ENCODE measurements at regions not wholly inside any gene's neighbourhood (a gene's known extent, or its start where the extent isn't known, plus 50 kb on each side); places are given as distances from the start of the nearest gene placed in this dataset.
"Not testable (repeated sequence)": the region's sequence is repeated elsewhere in the genome, so short reads cannot be mapped to it uniquely, and the experiment has no call there.

DNA sequence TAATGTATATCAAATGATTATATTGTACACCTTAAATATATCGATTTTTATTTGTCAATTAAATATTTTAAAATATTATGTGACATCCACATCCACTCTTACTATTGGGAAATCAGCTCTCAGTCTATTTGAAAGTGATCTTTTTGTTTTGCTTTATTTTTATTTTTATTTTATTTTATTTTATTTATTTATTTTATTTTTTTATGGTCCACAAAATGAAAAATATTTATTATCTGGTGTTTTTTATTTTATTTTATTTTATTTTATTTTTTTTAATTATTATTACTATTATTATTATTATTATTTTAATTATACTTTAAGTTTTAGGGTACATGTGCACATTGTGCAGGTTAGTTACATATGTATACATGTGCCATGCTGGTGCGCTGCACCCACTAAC lies 533.5 kb upstream of the ANO5 start:
- not testable (repeated sequence) for TF ChIP-seq CTCF (IDR thresholded peaks at IDR 0.05); RAD21 (conservative IDR thresholded peaks at IDR 0.05 in 1 of 2, IDR thresholded peaks at IDR 0.05 in 1 of 2)
- TF ChIP-seq, protein P1, sequence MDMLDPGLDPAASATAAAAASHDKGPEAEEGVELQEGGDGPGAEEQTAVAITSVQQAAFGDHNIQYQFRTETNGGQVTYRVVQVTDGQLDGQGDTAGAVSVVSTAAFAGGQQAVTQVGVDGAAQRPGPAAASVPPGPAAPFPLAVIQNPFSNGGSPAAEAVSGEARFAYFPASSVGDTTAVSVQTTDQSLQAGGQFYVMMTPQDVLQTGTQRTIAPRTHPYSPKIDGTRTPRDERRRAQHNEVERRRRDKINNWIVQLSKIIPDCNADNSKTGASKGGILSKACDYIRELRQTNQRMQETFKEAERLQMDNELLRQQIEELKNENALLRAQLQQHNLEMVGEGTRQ (IDR thresholded peaks at IDR 0.05): not testable (repeated sequence)

Data from A549 (cell line).